GM12874 (cell line): ENCODE measurements at regions not wholly inside any gene's neighbourhood (a gene's known extent, or its start where the extent isn't known, plus 50 kb on each side); places are given as distances from the start of the nearest gene placed in this dataset.

Source experiments
- CTCF ChIP-seq: IDR thresholded peaks from 2 replicates; pipeline ENCODE4 v1.5.1; 2011; ENCODE audit warnings: low read depth, mild to moderate bottlenecking, control low read depth, low read length, moderate library complexity; ENCODE audit not compliant: insufficient read depth

GRCh38 chr6:132868057-132868456, 53.7 kb downstream of the RPS12 start:
- TF ChIP-seq CTCF, result no peak

GRCh38 chr6:132872923-132873322, 58.6 kb downstream of the RPS12 start:
- TF ChIP-seq CTCF, result no peak

- no peak for TF ChIP-seq CTCF
Observed at GRCh38 chr6:132877003-132877402, 62.6 kb downstream of the RPS12 start.

- TF ChIP-seq CTCF, result no peak
Observed at GRCh38 chr6:132887204-132887603, 72.8 kb downstream of the RPS12 start.

- TF ChIP-seq CTCF, result no peak
Observed at GRCh38 chr6:132888701-132889100, 74.3 kb downstream of the RPS12 start.

GRCh38 chr6:132892929-132893771, 78.8 kb downstream of the RPS12 start:
- TF ChIP-seq CTCF, result no peak

- no peak for TF ChIP-seq CTCF
Observed at GRCh38 chr6:132893772-132894490, 79.6 kb downstream of the RPS12 start.
